Hepatocyte (in vitro differentiated cells): ENCODE measurements at regions not wholly inside any gene's neighbourhood (a gene's known extent, or its start where the extent isn't known, plus 50 kb on each side); places are given as distances from the start of the nearest gene placed in this dataset.

ENCODE experiments used
- CTCF ChIP-seq: fragments of 200-600 bp; sonication (generic); IDR thresholded peaks from 2 replicates; pipeline ENCODE4 v1.5.1; 2016; ENCODE audit warnings: antibody characterized with exemption, mild to moderate bottlenecking; ENCODE audit not compliant: poor library complexity
- EZH2 ChIP-seq: fragments of 200-600 bp; sonication (generic); IDR thresholded peaks from 2 replicates; pipeline ENCODE4 v1.6.1; 2016; ENCODE audit warnings: antibody characterized with exemption, mild to moderate bottlenecking, borderline replicate concordance
- EZH2phosphoT487 ChIP-seq: fragments of 200-600 bp; sonication (generic); IDR thresholded peaks from one replicate; pipeline ENCODE4 v1.6.1; 2018; ENCODE audit warnings: antibody characterized with exemption, mild to moderate bottlenecking, low read depth, moderate library complexity; ENCODE audit not compliant: unreplicated experiment, severe bottlenecking

- TF ChIP-seq CTCF (no peak), EZH2 (no peak), EZH2phosphoT487 (no peak)
These were observed 50.7 kb upstream of the USP38 start for GRCh38 chr4:143133977-143134376.
